Activated CD8-positive, alpha-beta memory T cell treated with anti-CD3 and anti-CD28 coated beads, Interleukin-2, amount 50 U/mL, for 24 hours (primary cell): ENCODE measurements at regions not wholly inside any gene's neighbourhood (a gene's known extent, or its start where the extent isn't known, plus 50 kb on each side); places are given as distances from the start of the nearest gene placed in this dataset.

ENCODE experiments used
- DNase-seq: peaks from one replicate; pipeline ENCODE4 v3.0.0-alpha.2; 2020; ENCODE audit errors: extremely low read depth

DNA sequence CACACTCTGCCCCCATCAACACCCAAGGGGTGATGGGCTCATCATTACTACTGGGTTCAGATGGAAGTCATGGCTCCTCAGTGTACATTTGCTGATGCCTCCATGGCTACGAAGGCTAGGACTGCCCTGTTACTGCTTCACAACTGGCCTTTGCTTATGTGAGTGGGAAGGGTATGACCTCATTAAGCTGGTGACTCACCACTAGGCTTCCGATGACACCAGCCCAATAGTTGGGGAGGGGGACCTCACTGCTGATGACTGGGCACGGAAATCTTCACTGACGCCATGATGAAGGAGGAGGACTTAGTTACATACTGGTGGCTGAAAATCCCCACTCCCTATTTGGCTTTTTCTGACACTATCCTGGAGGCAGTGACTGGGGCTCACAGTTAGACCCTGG is 263.2 kb downstream of the CMPK2 start:
- DNase-seq = no peak

DNA sequence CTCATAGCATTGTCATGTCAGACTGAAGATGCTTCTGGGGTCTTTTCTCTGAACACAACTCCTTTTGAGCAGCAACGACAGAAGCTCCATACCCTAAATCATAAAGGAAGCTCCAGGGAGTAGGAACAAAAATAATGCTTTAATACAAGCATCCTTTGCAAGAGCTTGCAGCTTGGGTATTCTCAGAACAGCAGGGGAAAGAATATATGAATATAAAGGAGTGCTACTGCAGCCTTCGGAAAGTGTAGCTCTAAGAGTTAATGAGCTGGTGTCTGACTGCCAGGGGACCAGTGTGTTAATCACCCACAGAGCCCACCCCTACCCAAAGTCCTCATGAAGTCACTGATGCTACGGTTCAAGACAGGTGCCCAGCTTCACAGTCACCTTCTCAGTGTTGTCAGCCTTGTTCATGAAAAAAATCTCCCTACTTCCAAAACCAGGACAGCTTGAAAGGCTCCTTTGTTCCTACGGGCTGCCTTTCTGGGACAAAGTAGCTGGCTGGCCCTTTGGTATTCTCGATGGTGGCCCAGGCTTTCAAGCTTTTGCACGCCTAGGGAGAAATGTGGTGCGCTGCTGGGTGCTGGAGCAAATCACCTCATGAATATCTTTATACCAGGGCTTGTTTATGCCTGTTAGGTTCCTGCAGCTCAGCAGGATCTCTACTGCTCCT is 259.7 kb downstream of the CMPK2 start:
- no peak for DNase-seq

GRCh38 chr2:6617794-6618193 is 247.9 kb downstream of the CMPK2 start:
- no peak for DNase-seq

DNA sequence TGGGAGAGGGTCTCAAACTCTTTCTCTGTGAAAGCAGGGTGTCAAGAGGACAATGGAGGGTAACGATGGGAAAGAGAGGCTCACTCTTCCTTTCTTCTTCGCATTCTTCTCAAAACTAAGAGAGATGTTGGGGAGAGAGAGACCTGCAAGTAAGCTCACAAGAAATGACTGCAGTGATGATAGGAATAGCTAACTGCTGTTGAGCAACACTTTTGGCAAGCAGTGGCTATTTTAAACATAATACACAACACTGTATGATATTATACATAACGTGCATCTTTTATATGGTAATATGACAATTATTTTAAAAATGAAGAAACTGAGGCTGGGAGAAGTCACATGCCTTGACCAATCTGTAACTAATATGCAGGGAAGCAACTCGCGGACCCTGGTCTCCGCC is 247.5 kb downstream of the CMPK2 start:
- DNase-seq = no peak

DNA sequence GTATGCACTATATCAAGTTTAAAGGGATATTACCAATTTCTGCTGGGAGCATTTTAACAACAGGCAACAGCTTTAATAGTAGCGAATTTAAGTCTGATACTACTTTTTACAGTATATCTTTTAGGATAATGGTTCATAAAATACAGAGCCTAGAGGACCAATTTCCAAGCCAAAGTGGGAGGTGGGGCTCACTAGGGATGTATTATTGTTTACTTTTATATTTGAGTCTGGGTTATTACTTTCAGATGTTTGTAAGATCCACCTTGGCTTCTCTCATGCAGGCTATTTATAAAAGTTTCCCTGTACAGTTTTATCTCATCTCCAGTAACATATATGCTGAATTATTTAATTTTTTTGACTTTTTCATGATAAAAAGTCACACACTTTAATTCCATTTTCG is 242.0 kb downstream of the CMPK2 start:
- no peak for DNase-seq

GRCh38 chr2:6626401-6627012 is 239.2 kb downstream of the CMPK2 start:
- no peak for DNase-seq

GRCh38 chr2:6627316-6627715 is 238.4 kb downstream of the CMPK2 start:
- no peak for DNase-seq

GRCh38 chr2:6630209-6630608 is 235.5 kb downstream of the CMPK2 start:
- no peak for DNase-seq

- no peak for DNase-seq
These were observed 230.4 kb downstream of the CMPK2 start for GRCh38 chr2:6635296-6635695.

GRCh38 chr2:6637330-6637729 is 228.4 kb downstream of the CMPK2 start:
- DNase-seq = no peak

- no peak for DNase-seq
These were observed 225.6 kb downstream of the CMPK2 start for GRCh38 chr2:6639929-6640620.

GRCh38 chr2:6640621-6641015 is 225.1 kb downstream of the CMPK2 start:
- no peak for DNase-seq

GRCh38 chr2:6641956-6642355 is 223.8 kb downstream of the CMPK2 start:
- DNase-seq = no peak

GRCh38 chr2:6644261-6644660 is 221.4 kb downstream of the CMPK2 start:
- DNase-seq = no peak

GRCh38 chr2:6645004-6645403 is 220.7 kb downstream of the CMPK2 start:
- DNase-seq = no peak

DNA sequence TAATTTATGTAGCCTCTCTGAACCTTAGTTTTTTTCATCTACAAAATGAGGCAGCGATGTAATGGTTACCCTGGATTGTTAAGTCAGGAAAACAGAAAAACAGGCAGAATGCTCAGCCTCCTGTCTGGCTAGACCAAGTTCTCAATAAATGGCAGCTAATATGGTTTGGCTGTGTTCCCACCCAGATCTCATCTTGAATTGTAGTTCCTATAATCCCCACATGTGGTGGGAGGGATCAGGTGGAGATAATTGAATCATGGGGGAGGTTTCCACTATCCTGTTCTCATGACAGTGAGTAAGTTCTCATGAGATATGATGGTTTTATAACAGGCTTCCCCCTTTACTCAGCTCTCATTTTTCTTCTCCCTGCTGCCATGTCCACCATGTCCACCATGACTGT is 220.0 kb downstream of the CMPK2 start:
- DNase-seq = no peak

GRCh38 chr2:6647046-6647445 is 218.7 kb downstream of the CMPK2 start:
- DNase-seq = no peak

DNA sequence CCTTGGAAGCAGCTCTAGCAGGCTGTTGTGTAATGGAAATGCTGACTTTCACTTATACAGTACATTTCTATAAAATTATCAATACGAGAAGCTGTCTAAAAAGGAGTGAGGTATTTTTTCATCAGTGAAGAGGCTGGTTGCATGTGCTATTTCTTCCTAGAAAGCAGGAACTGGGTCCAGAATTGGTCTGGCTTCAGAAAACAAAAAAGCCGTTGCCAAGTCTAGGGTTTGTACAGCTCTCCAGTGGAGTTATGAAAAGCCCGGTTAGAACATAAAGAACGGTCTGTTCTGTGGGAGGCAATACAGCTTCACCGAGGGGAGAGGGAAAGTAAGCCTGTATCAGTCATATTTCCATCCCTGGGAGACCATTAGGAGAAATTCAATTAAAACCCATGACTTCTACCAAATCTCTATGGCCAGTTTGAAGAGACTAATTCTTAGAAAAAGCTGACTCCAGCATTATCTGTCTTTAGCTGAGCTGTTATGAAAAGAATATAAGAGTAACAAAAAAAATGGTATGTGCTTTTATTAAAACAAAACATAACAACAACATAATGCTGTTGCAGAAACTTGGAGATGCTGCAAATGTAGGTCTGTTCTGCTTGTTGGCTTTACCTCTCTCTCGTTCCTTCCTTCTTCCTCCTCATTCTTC is 217.0 kb downstream of the CMPK2 start:
- DNase-seq = no peak

GRCh38 chr2:6650311-6650710 is 215.4 kb downstream of the CMPK2 start:
- no peak for DNase-seq

DNA sequence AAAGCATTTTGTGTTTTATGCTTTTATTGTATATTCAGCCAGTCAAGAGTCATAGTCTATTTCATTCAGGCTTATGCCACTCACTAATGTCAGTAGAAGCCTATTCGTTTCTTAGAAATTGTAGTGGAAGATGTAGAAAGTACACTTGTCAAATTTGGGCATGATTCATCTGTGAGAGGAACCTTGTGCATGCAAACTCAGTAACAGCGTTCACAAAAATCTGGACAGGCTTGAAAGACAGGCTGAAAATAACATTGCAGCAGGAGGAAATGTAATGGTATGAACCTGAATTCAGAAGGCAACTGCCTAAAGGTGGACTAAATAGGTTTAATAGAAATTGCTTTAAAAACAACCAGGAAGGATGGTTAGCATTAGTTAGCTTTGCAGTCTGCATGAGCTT is 213.5 kb downstream of the CMPK2 start:
- no peak for DNase-seq

DNA sequence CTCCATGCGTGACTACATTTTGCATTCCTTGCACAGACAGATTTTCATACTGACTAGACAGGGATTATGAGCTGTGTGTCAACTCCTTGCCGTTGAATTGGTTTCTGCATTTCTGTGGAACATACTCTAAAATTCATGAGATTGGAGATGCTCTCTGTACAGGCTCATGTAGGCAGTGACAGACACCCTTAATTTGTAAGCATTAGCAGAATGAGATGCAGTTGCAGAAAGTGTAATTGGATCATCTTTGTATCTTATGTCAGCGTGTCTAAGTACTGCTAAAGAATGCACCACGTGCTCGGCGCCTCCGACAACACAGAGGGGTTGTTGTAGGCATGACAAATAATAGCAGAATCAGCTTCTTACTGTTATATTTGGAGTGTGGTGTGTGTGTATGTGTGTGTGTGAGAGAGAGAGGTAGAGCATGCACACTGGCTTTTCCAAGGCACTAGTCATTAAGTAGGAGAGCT is 212.4 kb downstream of the CMPK2 start:
- DNase-seq = no peak

DNA sequence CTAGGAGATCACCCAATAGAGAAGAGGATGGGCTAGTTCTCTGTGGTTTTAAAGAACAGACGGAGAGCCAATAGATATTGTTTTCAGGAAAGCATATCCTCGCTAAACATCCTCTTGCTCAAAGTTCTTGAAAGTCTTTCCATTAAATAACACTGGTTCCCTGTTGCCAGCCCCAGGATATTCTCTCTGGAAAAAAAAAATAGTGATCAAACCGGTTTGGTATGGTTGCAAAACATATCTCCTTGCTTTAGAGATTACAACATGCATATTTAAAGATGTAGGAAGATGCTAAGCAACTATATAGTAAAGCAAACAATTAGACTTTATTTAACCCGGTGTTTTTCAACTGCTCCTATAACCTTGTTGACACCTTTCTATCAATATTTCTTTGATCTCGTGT is 211.4 kb downstream of the CMPK2 start:
- DNase-seq = no peak

DNA sequence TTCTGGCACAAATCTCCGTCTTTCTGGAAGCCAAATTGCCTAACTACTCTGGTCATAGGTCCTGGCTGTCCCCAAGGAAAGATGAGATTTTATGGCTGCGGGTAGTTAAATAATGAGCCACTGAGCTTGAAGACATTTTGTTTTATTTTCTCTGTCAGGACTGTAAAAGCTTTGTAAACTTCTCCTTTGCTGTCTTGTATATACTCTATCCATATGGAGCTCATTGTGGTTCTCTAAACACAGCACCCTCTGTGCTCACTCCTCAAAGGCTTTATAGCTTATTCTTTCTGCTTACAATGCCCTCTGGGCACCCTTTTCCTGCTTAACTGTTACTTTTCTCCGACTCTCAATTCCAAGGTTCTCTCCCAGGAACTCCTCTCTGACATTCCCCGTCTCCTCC is 209.1 kb downstream of the CMPK2 start:
- DNase-seq = no peak
